ENCODE measurements at regions not wholly inside any gene's neighbourhood (a gene's known extent, or its start where the extent isn't known, plus 50 kb on each side); places are given as distances from the start of the nearest gene placed in this dataset.

GRCh38 chr15:39458131-39458530 is 122.7 kb upstream of the THBS1 start (continued):
- no peak for TF ChIP-seq MAFK (IDR thresholded peaks at IDR 0.05; ENCODE audit: low read depth, low read length)
- TF ChIP-seq JUND (IDR thresholded peaks at IDR 0.05; ENCODE audit: low read length) = no peak
- no peak for TF ChIP-seq EGR1 (IDR thresholded peaks at IDR 0.05; ENCODE audit: borderline replicate concordance, low read depth, low read length)
- TF ChIP-seq KDM4A (IDR thresholded peaks at IDR 0.05; ENCODE audit: low read depth, low read length, severe bottlenecking) = no peak
- no peak for TF ChIP-seq RAD21 (IDR thresholded peaks at IDR 0.05 in 1 of 2, conservative IDR thresholded peaks at IDR 0.05 in 1 of 2; ENCODE audit: low read depth in 2 of 2, low read length in 2 of 2)
- no peak for TF ChIP-seq CHD2 (IDR thresholded peaks at IDR 0.05; ENCODE audit: low read length)
- TF ChIP-seq SP2 (IDR thresholded peaks at IDR 0.05; ENCODE audit: low read length) = no peak
- no peak for TF ChIP-seq MAX (IDR thresholded peaks at IDR 0.05)
- TF ChIP-seq SRF (IDR thresholded peaks at IDR 0.05; ENCODE audit: low read depth, low read length) = no peak
